Lower lobe of right lung (tissue), 2 donors: ENCODE measurements at regions not wholly inside any gene's neighbourhood (a gene's known extent, or its start where the extent isn't known, plus 50 kb on each side); places are given as distances from the start of the nearest gene placed in this dataset.
"Not testable (repeated sequence)": the region's sequence is repeated elsewhere in the genome, so short reads cannot be mapped to it uniquely, and the experiment has no call there.

Source experiments
- ATAC-seq, 2 donors: fragments of 200-7000 bp; cut with Tn5 transposase; one replicate each; pipeline ENCODE4 v1.9.1; 2020 to 2022; ENCODE audit warnings: mild to moderate bottlenecking in 2 of 2, moderate library complexity in 2 of 2
- DNase-seq: peaks from one replicate; pipeline ENCODE4 v3.0.0-alpha.2; 2020
- H3K27ac ChIP-seq: fragments of 200-600 bp; one replicate; pipeline ENCODE4 v1.8.0; 2022
- H3K27me3 ChIP-seq: fragments of 200-600 bp; one replicate; pipeline ENCODE4 v1.8.0; 2022; ENCODE audit warnings: low read depth
- H3K36me3 ChIP-seq: fragments of 200-600 bp; one replicate; pipeline ENCODE4 v1.8.0; 2022; ENCODE audit warnings: mild to moderate bottlenecking
- H3K4me1 ChIP-seq: fragments of 200-600 bp; one replicate; pipeline ENCODE4 v1.8.0; 2022
- H3K4me3 ChIP-seq: fragments of 200-600 bp; one replicate; pipeline ENCODE4 v1.8.0; 2022; ENCODE audit warnings: mild to moderate bottlenecking
- H3K9me3 ChIP-seq: fragments of 200-600 bp; one replicate; pipeline ENCODE4 v1.8.0; 2022
- intact Hi-C: fragments of 100-400 bp; cut with DNase I; formaldehyde crosslinking; loops from one replicate; pipeline ENCODE4 v1.11.0; 2022
- TF ChIP-seq, protein P1 (sequence below): fragments of 200-600 bp; IDR thresholded peaks from one replicate; pipeline ENCODE4 v1.8.0; 2022; ENCODE audit warnings: antibody characterized with exemption, mild to moderate bottlenecking
- donor health status: DM: no; HTN: yes; CAD: no; lungs with severe emphysema.

DNA sequence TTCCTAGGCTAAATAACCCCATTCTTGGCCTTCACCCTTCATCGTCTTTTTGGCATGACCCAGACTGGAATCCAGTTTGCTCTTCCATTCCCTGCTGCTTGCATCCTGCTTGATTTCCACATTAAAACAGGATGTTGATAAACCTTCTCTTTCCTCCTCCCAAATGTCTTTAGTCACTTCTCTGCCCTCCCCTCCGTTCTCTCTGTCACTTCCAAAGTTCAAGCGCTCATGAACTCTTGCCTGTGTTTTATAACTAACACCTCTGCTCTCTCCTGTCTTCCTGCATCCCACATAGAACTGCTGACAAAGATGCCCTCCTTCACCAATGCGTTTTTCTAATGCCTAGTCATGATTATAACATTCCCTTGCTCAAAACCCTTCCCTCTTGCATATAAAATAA lies 65.6 kb upstream of the SLC44A3 start:
- intact Hi-C loops = no loop called here
- DNase-seq (no peak), ATAC-seq (no peak)
- TF ChIP-seq, protein P1, sequence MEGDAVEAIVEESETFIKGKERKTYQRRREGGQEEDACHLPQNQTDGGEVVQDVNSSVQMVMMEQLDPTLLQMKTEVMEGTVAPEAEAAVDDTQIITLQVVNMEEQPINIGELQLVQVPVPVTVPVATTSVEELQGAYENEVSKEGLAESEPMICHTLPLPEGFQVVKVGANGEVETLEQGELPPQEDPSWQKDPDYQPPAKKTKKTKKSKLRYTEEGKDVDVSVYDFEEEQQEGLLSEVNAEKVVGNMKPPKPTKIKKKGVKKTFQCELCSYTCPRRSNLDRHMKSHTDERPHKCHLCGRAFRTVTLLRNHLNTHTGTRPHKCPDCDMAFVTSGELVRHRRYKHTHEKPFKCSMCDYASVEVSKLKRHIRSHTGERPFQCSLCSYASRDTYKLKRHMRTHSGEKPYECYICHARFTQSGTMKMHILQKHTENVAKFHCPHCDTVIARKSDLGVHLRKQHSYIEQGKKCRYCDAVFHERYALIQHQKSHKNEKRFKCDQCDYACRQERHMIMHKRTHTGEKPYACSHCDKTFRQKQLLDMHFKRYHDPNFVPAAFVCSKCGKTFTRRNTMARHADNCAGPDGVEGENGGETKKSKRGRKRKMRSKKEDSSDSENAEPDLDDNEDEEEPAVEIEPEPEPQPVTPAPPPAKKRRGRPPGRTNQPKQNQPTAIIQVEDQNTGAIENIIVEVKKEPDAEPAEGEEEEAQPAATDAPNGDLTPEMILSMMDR = no peak
- Histone ChIP-seq H3K27ac (peak overlapping the region; percentile 31), H3K4me1 (peaks cover 29% of the 10 kb centered on the region), H3K4me3 (no peak overlapping the region), H3K36me3 (no peaks in the 10 kb centered on the region), H3K27me3 (no peaks in the 10 kb centered on the region), H3K9me3 (peaks cover 1% of the 10 kb centered on the region)

DNA sequence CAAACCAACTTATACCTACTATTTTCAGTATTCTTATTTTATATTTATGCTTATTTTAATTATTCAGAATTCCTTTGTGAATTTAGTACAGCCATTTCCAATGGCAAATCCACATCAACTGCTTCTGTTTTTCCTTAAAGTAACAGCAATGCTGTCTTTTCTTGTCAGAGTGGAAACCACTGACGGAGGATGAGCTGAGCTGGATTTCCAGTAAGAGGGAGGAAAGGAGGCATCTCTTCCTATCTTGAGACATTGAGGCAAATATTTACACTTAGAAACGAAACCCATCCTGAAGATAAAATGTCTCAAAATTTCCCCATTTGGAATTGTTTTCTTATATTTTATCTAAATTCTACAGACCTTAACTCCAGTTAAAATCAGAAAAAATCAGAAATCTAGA lies 66.1 kb upstream of the SLC44A3 start:
- DNase-seq (no peak), ATAC-seq (no peak)
- Histone ChIP-seq H3K27me3 (no peaks in the 10 kb centered on the region), H3K4me3 (no peak overlapping the region), H3K27ac (peak overlapping the region; percentile 54), H3K36me3 (no peaks in the 10 kb centered on the region), H3K4me1 (peaks cover 29% of the 10 kb centered on the region), H3K9me3 (peaks cover 6% of the 10 kb centered on the region)
- TF ChIP-seq, protein P1 = no peak
- intact Hi-C loops = no loop called here

DNA sequence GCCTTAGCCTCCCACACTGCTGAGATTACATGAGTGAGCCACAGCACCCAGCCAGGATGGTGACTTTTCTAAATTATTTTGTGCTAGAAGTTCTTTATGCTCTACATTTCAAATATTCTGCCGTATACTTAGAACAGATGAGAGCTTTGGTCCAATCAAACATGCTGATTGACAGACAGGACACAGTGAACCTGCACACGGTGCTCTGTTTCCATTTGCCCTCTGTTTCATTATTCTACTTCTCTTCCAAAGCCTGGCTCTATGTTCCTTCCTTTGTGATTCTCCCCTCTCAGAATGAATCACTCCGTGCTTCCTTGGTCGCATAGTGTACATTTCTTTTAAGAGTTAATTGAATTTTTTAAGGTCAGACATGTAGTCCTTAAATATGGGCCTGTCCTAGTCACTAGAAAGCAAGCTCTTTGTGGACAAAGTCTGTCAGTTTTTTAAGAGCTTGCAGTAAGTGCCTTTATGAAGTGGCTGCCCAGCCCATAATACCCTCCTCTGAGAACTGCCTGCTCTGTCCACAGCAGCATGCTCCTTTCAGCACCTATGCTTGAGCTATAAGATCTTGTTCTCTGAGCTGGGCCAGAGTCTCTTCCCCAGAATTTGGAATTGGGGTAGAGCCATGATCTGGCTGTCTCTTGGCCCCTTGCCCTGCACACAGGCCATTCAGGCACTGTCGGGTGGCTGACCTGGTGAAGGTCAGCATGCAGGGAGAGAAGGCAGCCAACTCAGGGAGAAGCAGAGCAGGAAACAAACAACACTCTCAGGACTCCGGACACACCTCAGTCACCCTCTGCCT lies 66.8 kb upstream of the SLC44A3 start:
- peak; percentile 70 to 76 for ATAC-seq
- no peaks in the 10 kb centered on the region for H3K36me3 ChIP-seq

DNA sequence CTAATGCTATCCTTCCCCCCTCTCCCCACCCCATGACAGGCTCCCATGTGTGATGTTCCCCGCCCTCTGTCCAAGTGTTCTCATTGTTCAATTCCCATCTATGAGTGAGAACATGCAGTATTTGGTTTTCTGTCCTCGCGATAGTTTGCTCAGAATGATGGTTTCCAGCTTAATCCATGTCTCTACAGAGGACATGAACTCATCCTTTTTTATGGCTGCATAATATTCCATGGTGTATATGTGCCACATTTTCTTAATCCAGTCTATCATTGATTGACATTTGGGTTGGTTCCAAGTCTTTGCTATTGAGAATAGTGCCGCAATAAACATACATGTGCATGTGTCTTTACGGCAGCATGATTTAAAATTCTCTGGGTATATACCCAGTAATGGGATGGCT lies 68.7 kb upstream of the SLC44A3 start:
- intact Hi-C loops = not testable (repeated sequence)

More for the DNA sequence above, 66.8 kb upstream of the SLC44A3 start:
- intact Hi-C loops = no loop called here
- Histone ChIP-seq H3K9me3 (peaks cover 8% of the 10 kb centered on the region), H3K27ac (peak overlapping the region; percentile 54), H3K27me3 (no peaks in the 10 kb centered on the region), H3K4me3 (no peak overlapping the region), H3K4me1 (peaks cover 29% of the 10 kb centered on the region)
- TF ChIP-seq, protein P1 = no peak
- DNase-seq = no peak

DNA sequence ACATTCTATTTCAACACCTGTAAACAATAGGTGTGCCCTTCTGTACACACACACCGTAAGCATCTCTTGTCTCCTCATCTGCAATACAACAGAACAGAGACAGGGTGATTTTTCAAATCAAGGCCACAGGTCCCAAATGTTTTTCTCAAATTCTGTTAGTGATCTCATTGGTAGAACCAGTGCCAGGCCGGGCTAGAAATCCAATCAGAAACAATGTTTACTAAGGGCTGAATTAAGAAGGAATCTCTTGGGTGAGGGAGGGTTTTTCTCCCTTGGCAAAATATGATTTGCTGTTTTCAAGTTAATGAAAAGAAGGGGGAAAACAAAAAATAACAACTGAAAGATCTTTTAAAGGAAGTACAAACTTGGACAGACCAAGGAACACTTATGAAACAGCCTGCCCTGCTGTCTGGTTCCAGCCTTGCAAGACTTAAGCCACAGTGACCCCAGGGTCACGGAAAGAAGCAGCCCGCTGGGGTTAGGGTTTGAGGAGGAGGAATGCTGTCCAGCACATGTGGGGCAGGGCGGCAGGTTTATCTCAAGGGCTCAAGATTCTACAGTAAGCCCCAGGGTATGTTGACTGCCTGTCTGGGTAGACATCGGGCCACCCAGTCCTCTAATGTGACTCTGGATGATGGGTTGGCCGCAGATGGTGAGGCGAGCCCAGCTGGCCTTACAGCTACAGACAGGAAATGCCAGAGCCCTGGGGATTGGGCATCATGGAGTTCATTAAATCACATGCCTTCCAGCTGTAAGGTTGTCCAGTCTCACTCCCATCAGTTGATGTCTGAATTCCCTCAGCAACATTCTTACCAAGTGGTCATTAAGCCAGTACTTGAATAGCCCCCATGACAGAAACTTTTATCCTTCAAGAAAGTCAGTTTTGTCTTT lies 73.3 kb upstream of the SLC44A3 start:
- Histone ChIP-seq H3K9me3 (peaks cover 8% of the 10 kb centered on the region), H3K36me3 (no peaks in the 10 kb centered on the region), H3K27ac (no peak overlapping the region), H3K27me3 (no peaks in the 10 kb centered on the region), H3K4me1 (peaks cover 11% of the 10 kb centered on the region), H3K4me3 (no peak overlapping the region)
- TF ChIP-seq, protein P1 = no peak
- DNase-seq (no peak), ATAC-seq (peak; percentile 54 to 70)
- intact Hi-C loops = no loop called here

More for the DNA sequence above, 68.7 kb upstream of the SLC44A3 start:
- H3K4me3 ChIP-seq, H3K9me3 ChIP-seq, ATAC-seq, H3K27me3 ChIP-seq, H3K27ac ChIP-seq, DNase-seq, H3K36me3 ChIP-seq: not testable (repeated sequence)
- peaks cover 38% of the 10 kb centered on the region for H3K4me1 ChIP-seq
